GM19395 (cell line): ENCODE measurements at regions not wholly inside any gene's neighbourhood (a gene's known extent, or its start where the extent isn't known, plus 50 kb on each side); places are given as distances from the start of the nearest gene placed in this dataset.
"Not testable (repeated sequence)": the region's sequence is repeated elsewhere in the genome, so short reads cannot be mapped to it uniquely, and the experiment has no call there.

ENCODE experiments used
- ATAC-seq: cut with Tn5 transposase; IDR thresholded peaks from one replicate; pipeline ENCODE4 v1.9.1; 2021; ENCODE audit warnings: mild to moderate bottlenecking, moderate library complexity; ENCODE audit not compliant: unreplicated experiment

- no peak for ATAC-seq
Observed at GRCh38 chr7:113784316-113784715, 134.5 kb downstream of the PPP1R3A start.

- ATAC-seq: no peak
Observed at GRCh38 chr7:113783403-113783802, 135.4 kb downstream of the PPP1R3A start.

DNA sequence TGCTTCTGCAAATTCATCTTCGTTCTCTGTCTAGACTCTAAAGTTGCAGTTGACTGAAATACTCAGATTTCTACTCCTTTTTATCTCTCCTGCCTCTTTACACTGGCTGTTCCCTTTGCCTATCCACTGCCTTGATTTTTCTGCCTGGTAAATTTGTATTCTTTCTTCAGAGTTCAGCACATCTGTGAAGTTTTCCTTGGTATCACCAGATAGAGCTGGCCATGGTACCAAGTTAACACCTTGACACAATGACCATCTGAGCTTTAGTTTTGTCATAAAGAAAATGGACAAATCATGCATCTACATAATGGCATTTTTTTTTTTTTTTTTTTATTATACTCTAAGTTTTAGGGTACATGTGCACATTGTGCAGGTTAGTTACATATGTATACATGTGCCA is 143.0 kb downstream of the PPP1R3A start:
- no peak for ATAC-seq

- ATAC-seq: no peak
Observed at GRCh38 chr7:113775401-113775800, 143.4 kb downstream of the PPP1R3A start.

GRCh38 chr7:113774182-113774807 is 144.5 kb downstream of the PPP1R3A start:
- ATAC-seq: peak; percentile 92

GRCh38 chr7:113770146-113770738 is 148.6 kb downstream of the PPP1R3A start:
- ATAC-seq: no peak

DNA sequence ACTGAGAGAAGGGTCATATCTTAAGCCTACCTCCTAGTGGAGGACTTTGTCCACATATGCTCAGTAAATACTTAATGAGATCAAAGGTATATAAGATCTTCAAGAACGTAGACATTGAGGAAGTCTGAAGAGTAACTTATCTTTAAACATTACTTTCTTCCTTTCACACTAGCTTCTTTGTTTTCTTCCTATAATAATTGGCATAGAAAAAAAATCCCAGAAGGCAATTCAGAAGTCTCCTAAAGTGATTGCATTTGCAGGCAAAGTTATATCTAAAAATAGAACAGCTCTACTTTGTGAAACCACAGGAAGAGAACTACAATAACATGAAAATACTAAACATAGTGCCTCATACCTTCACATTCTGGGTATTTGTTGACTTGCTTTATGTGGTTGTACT is 150.4 kb downstream of the PPP1R3A start:
- ATAC-seq: no peak

DNA sequence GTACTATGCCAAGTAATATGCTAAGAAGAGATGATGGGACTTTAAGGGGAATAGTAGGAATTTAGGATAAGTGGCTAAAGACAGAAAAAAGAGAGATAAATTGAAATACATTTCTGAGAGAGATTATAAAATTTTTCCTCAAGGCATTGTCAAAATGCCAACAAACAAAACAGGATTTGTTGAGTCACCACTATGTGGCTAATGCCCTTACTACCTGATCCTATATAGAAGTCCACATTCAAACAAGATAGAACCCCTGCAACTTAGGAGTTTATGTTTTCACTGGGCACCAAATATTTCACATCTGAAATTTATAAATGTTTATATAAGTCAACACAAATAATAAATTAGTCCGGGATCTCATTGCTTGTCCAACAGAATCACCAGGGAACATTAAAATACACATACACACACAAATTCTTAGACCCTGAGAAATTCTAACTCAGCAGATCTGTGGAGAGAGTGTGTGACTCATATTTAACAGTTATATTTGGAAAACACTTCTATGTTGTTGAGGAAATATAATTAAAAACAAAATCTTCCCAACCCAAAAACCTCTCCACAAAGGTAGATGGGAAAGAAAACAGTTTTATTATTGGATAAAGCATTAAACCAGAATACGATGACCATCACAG is 154.3 kb downstream of the PPP1R3A start:
- ATAC-seq: no peak

DNA sequence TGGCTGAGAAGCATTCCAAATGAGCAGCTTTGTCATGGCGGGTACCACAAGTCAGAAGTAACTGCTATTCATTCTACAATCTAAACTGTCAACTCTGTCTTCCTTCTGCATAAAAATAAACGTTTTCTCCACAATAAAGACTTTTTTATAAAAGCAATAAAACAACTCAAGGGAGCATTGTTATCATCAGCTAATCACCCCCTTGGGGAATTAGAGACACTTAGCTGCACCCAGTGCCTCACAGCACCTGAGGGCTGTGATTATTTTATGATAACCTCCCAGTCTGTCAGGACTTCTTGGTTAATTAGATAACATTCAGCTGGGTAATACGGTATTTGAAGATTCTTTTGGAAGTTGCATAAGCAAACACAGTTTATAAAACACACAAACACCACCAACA is 155.6 kb downstream of the PPP1R3A start:
- ATAC-seq: no peak

DNA sequence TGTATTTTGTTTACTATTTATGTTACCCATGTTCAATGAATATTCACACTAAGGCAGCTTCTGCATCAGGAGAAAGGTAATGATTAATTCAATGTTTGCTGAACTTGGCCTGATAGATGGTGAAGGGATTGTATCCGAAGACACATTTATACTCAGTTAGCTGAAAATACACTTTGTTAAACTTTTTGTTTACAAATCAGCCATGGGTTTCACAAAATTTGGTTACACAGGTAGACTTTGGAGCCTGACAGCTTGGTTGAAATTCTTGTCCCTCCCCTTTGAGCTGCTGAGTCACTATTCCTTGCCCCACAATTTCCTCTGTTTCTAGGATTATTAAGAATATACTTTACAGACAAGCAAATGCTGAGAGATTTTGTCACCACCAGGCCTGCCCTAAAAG is 162.6 kb downstream of the PPP1R3A start:
- no peak for ATAC-seq

DNA sequence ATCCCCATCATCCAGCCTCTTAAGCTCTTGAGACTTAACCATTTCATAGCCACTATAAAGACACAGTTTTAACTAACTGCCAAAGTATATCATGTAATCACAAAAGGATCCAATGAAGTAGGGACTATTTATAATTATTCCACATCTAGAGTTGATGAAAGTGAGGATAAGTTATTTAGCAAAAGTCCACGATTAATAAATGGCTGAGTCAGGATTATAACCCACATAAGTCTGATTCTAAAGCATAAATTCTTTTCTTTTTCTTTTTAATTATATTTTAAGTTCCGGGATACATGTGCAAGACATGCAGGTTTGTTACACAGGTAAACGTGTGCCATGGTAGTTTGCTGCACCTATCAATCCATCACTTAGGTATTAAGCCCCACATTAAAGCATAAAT is 166.1 kb downstream of the PPP1R3A start:
- ATAC-seq: no peak

GRCh38 chr7:113752289-113752688 is 166.5 kb downstream of the PPP1R3A start:
- no peak for ATAC-seq

DNA sequence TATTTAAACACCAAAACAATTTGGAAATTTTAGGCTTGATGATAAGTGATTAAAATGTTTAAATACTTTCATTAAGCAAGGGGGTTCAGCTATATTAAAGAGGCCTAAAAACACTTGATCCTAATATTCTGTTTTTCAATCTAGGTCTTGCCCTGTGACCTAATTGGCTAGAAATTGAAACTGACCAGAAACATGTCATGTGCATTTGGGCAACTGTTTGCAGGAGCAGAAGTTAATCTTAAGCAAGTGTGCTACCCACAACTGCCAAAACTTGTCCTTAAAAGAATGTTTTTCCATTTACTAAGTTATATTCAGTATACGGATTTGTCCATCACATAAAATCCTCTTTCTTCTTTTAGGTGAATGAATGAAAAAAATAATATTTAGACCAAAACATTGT is 167.3 kb downstream of the PPP1R3A start:
- ATAC-seq: no peak

GRCh38 chr7:113748385-113748784 is 170.4 kb downstream of the PPP1R3A start:
- ATAC-seq: not testable (repeated sequence)

DNA sequence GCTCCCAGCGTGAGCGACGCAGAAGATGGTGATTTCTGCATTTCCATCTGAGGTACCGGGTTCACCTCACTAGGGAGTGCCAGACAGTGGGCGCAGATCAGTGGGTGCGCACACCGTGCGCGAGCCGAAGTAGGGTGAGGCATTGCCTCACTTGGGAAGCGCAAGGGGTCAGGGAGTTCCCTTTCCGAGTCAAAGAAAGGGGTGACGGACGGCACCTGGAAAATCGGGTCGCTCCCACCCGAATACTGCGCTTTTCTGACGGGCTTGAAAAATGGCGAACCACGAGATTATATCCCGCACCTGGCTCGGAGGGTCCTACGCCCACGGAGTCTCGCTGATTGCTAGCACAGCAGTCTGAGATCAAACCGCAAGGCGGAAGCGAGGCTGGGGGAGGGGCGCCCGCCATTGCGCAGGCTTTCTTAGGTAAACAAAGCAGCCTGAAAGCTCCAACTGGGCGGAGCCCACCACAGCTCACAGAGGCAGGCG is 175.8 kb downstream of the PPP1R3A start:
- ATAC-seq: not testable (repeated sequence)

DNA sequence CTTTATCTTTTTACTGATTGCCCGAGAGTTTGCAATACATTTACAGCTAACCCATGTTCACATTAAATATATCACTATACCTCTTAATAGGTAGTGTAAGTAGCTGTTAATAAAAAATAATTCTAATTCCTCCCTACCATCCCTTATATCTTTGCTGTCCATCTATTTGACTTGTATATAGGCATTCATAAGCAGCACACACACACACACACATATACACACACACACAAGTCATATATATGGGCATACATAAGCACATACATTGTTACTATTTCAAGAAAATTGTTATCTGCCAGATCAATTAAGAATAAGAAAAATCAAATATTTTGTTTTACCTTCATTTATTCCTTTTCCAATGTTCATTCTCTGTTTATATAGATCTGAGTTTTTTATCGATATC is 176.4 kb downstream of the PPP1R3A start:
- ATAC-seq: no peak

DNA sequence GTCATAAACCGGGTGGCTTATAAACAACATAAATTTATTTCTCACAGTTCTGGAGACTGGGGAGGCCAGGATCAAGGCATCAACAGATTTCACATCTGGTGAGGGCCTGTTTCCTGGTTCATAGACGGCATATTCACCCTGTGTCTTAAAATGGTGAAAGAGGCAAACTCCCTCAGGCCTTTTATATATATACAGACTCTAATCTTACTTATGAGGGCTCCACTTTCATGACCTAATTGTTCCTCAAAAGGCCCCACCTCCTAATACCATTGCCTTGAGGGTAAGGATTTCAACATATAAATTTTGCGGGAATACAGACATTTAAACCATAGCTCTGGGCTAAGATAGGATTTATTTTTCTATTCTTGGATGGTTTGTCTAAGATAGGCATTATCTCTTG is 187.2 kb downstream of the PPP1R3A start:
- ATAC-seq: no peak

DNA sequence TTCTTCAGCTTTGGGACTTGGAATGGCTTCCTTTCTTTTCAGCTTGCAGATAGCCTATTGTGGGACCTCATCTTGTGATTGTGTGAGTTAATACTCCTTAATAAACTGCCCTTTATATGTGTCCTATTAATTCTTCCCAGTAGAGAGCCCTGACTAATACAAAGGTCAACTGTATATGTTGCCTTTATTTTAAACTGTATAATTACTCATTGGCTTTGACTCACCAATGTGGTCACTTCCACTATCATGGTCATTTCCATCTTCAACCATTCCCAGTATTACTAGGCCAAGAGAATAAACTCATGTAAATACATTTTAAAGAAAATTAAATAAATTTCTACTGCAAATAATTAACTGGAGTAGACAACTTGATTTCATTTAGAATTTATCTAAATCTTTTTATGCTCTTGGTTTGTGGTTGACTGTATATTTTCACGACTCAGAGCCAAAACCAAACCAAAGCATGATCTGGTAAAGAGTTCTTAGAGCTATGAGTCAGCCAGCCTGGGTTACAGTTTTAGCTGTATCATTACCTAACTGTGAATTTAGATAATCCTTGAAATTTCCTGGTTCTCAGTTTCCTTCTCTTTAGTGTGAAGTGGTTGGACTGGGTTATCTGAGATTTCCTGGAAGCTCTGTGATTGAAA is 188.4 kb downstream of the PPP1R3A start:
- ATAC-seq: no peak

DNA sequence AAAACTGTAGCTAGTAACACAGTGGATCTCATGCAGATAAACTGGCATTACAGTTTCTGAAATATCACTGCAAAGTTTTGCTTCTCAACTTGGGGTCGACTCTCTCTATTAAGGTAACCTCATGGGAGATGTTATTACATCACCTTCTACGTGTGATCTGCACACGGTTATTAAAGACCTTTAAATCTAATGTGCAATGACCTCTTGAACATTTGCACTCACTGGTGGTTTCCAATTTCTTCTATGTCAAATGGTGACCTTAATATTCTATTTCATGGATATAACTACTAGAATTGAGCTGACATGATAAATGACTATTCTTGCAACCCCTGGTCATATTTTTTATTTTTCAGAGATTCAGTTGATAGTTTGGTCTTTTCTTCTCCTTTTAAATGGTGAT is 191.3 kb downstream of the PPP1R3A start:
- no peak for ATAC-seq

DNA sequence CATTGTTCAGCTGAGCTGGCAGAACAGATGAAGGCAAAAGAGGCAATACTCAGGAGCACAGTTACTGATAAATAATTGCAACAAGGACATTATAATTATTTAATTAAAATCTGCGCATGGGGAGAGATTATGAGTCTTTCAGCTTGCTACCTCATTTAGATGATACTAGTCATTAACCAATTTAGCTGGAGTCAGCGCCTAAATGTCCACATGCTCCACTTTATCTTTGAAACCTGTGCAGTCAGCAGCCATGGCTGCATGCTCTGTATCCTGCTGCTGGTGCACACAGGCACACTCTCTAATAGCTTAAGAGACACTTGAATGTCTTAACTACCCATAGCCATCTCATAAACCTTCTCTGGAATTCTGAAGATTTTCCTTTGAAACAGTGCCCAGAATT is 196.8 kb downstream of the PPP1R3A start:
- no peak for ATAC-seq

GRCh38 chr7:113717739-113718138 is 201.1 kb downstream of the PPP1R3A start:
- ATAC-seq: no peak
